ENCODE measurements at regions not wholly inside any gene's neighbourhood (a gene's known extent, or its start where the extent isn't known, plus 50 kb on each side); places are given as distances from the start of the nearest gene placed in this dataset.
"Not testable (repeated sequence)": the region's sequence is repeated elsewhere in the genome, so short reads cannot be mapped to it uniquely, and the experiment has no call there.

- H3K4me1 ChIP-seq (ENCODE audit: insufficient read depth, low read length); H2BK15ac ChIP-seq (ENCODE audit: low read depth, low read length); DNase-seq; H3K56ac ChIP-seq (ENCODE audit: insufficient read length, low read depth, low read length); H3K23me2 ChIP-seq (ENCODE audit: insufficient read length, low read depth, low read length, poor library complexity, severe bottlenecking); H3K9me3 ChIP-seq (ENCODE audit: control insufficient read depth, low read depth, low read length); H3K27ac ChIP-seq (ENCODE audit: insufficient read length, low read depth, low read length); H3K4me1 Mint-ChIP-seq; H3K4me3 Mint-ChIP-seq; H2AK5ac ChIP-seq (ENCODE audit: insufficient read length, low read length); H2AFZ ChIP-seq (ENCODE audit: low read length); H3K79me2 ChIP-seq (ENCODE audit: insufficient read depth, low read length); H2BK5ac ChIP-seq (ENCODE audit: insufficient read length, low read length); H2BK12ac ChIP-seq (ENCODE audit: insufficient read length, low read depth, low read length); H3K36me3 Mint-ChIP-seq (ENCODE audit: insufficient read depth in 1 of 3, low read depth in 3 of 3); H3K79me1 ChIP-seq (ENCODE audit: insufficient read depth, low read depth, low read length, poor library complexity, severe bottlenecking); H2BK20ac ChIP-seq (ENCODE audit: low read depth, low read length, poor library complexity, severe bottlenecking); H4K20me1 ChIP-seq (ENCODE audit: control insufficient read depth, insufficient read depth, insufficient read length); H3K4me2 ChIP-seq (ENCODE audit: insufficient read depth, insufficient read length, low read length); H3K9ac ChIP-seq (ENCODE audit: extremely low read depth, insufficient read length, low read length); H3K14ac ChIP-seq (ENCODE audit: insufficient read depth, low read length); H3K4ac ChIP-seq (ENCODE audit: low read depth, low read length); H4K8ac ChIP-seq (replicated peaks; ENCODE audit: insufficient read length, low read depth, low read length); H3K23ac ChIP-seq (ENCODE audit: insufficient read length, low read depth, low read length); H4K5ac ChIP-seq (ENCODE audit: insufficient read length, low read depth, low read length); H4K91ac ChIP-seq (ENCODE audit: insufficient read length, low read depth, low read length); H3K27me3 Mint-ChIP-seq (ENCODE audit: low read depth); H2BK120ac ChIP-seq (ENCODE audit: low read depth, low read length, poor library complexity, severe bottlenecking); H3T11ph ChIP-seq (ENCODE audit: low read length); H3K27ac Mint-ChIP-seq; H3K18ac ChIP-seq (ENCODE audit: insufficient read length, low read depth, low read length); H3K27me3 ChIP-seq (ENCODE audit: insufficient read depth, low read length): not testable (repeated sequence)
- WGBS (ENCODE audit: extremely low coverage, insufficient read length, low lambda C conversion rate) = no CpG with 5 or more reads among the region's 25 CpGs
- peaks cover 36 to 40% of the 10 kb centered on the region in 2 experiments for H3K9me3 Mint-ChIP-seq
These were observed 1580.6 kb downstream of the FOXD4L5 start for GRCh38 chr9:63704456-63704855.

DNA sequence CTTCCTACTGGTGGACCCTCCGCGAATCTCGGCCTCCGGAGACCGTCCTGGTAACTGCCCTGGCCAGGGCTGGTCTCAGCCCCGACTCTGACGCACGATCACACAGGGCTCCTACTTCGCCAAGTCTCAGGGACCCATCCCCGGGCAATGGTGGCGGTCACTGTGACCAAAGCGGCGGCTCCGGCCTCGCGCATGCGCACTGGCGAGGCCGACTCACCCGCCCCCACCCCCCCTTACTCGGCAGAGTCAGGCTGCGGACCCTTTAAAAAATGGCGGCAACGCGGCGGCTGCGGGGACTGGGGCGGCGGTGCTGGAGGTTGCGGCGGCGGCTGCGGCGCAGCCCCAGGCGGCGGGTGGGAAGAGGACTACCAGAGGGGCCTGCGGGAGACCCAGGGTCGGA is 1581.3 kb downstream of the FOXD4L5 start:
- not testable (repeated sequence) for H3K27ac ChIP-seq (ENCODE audit: insufficient read length, low read depth, low read length); H4K20me1 ChIP-seq (ENCODE audit: control insufficient read depth, insufficient read depth, insufficient read length); H3K4ac ChIP-seq (ENCODE audit: low read depth, low read length); H4K8ac ChIP-seq (replicated peaks; ENCODE audit: insufficient read length, low read depth, low read length); H3K4me1 Mint-ChIP-seq; H3K18ac ChIP-seq (ENCODE audit: insufficient read length, low read depth, low read length); H3K36me3 Mint-ChIP-seq (ENCODE audit: insufficient read depth in 1 of 3, low read depth in 3 of 3); H3K9ac ChIP-seq (ENCODE audit: extremely low read depth, insufficient read length, low read length); H3K79me1 ChIP-seq (ENCODE audit: insufficient read depth, low read depth, low read length, poor library complexity, severe bottlenecking); H3T11ph ChIP-seq (ENCODE audit: low read length); H3K9me3 ChIP-seq (ENCODE audit: control insufficient read depth, low read depth, low read length); H3K14ac ChIP-seq (ENCODE audit: insufficient read depth, low read length); H2BK15ac ChIP-seq (ENCODE audit: low read depth, low read length); H2AFZ ChIP-seq (ENCODE audit: low read length); H2BK120ac ChIP-seq (ENCODE audit: low read depth, low read length, poor library complexity, severe bottlenecking); H2BK20ac ChIP-seq (ENCODE audit: low read depth, low read length, poor library complexity, severe bottlenecking); H3K27me3 Mint-ChIP-seq (ENCODE audit: low read depth); H3K79me2 ChIP-seq (ENCODE audit: insufficient read depth, low read length); H3K4me1 ChIP-seq (ENCODE audit: insufficient read depth, low read length); H2BK5ac ChIP-seq (ENCODE audit: insufficient read length, low read length); DNase-seq; H2BK12ac ChIP-seq (ENCODE audit: insufficient read length, low read depth, low read length); H4K91ac ChIP-seq (ENCODE audit: insufficient read length, low read depth, low read length); H2AK5ac ChIP-seq (ENCODE audit: insufficient read length, low read length); H3K23ac ChIP-seq (ENCODE audit: insufficient read length, low read depth, low read length); H4K5ac ChIP-seq (ENCODE audit: insufficient read length, low read depth, low read length); H3K27ac Mint-ChIP-seq; H3K27me3 ChIP-seq (ENCODE audit: insufficient read depth, low read length); H3K4me2 ChIP-seq (ENCODE audit: insufficient read depth, insufficient read length, low read length); H3K23me2 ChIP-seq (ENCODE audit: insufficient read length, low read depth, low read length, poor library complexity, severe bottlenecking); H3K56ac ChIP-seq (ENCODE audit: insufficient read length, low read depth, low read length)
- WGBS (ENCODE audit: extremely low coverage, insufficient read length, low lambda C conversion rate) = no CpG with 5 or more reads among the region's 38 CpGs
- Mint-ChIP-seq H3K4me3 (peak overlapping the region in 1 of 2 experiments; percentile 34; a peak in 2 of 5 replicates), H3K9me3 (peaks cover 35 to 39% of the 10 kb centered on the region in 2 experiments)
